ENCODE measurements at regions not wholly inside any gene's neighbourhood (a gene's known extent, or its start where the extent isn't known, plus 50 kb on each side); places are given as distances from the start of the nearest gene placed in this dataset.

- peaks cover 14% of the 10 kb centered on the region for H3K4me1 Mint-ChIP-seq
- H3K9me3 Mint-ChIP-seq = no peaks in the 10 kb centered on the region
- no peaks in the 10 kb centered on the region for H3K36me3 Mint-ChIP-seq (ENCODE audit: low read depth)
- H3K27ac Mint-ChIP-seq = no peak overlapping the region
- TF ChIP-seq, protein P1, sequence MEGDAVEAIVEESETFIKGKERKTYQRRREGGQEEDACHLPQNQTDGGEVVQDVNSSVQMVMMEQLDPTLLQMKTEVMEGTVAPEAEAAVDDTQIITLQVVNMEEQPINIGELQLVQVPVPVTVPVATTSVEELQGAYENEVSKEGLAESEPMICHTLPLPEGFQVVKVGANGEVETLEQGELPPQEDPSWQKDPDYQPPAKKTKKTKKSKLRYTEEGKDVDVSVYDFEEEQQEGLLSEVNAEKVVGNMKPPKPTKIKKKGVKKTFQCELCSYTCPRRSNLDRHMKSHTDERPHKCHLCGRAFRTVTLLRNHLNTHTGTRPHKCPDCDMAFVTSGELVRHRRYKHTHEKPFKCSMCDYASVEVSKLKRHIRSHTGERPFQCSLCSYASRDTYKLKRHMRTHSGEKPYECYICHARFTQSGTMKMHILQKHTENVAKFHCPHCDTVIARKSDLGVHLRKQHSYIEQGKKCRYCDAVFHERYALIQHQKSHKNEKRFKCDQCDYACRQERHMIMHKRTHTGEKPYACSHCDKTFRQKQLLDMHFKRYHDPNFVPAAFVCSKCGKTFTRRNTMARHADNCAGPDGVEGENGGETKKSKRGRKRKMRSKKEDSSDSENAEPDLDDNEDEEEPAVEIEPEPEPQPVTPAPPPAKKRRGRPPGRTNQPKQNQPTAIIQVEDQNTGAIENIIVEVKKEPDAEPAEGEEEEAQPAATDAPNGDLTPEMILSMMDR (IDR thresholded peaks at IDR 0.05) = no peak
- H3K4me3 Mint-ChIP-seq = no peak overlapping the region
- peaks cover 2% of the 10 kb centered on the region for H3K27me3 Mint-ChIP-seq (ENCODE audit: low read depth, poor library complexity)
- DNase-seq = no peak
These were observed 137.6 kb downstream of the COPS8 start for GRCh38 chr2:237223201-237223861.

DNA sequence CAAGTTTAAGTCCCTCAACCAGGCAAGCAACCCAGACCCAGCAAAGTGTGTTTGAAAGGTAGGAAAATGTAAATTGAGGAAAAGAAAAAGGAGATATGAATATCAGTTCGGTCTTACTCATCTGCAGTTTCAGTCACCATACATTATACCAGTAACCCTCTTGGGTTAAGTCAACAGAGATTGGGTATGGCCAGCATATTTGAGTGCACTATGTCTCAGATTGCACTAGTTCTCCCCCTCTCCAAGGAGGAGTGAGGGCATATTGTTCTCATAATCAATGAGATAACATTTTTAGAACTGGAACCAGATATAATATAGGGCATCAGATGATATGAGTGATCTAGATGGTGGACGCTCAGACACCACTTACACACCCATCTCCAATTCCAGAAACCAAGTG, 141.5 kb downstream of the COPS8 start:
- peaks cover 8% of the 10 kb centered on the region for H3K4me1 Mint-ChIP-seq
- H3K4me3 Mint-ChIP-seq = no peak overlapping the region
- TF ChIP-seq, protein P1 (IDR thresholded peaks at IDR 0.05) = no peak
- H3K27ac Mint-ChIP-seq = no peak overlapping the region
- no peaks in the 10 kb centered on the region for H3K36me3 Mint-ChIP-seq (ENCODE audit: low read depth)
- H3K27me3 Mint-ChIP-seq (ENCODE audit: low read depth, poor library complexity) = peaks cover 8% of the 10 kb centered on the region
- no peak for DNase-seq
- H3K9me3 Mint-ChIP-seq = peaks cover 3% of the 10 kb centered on the region

DNA sequence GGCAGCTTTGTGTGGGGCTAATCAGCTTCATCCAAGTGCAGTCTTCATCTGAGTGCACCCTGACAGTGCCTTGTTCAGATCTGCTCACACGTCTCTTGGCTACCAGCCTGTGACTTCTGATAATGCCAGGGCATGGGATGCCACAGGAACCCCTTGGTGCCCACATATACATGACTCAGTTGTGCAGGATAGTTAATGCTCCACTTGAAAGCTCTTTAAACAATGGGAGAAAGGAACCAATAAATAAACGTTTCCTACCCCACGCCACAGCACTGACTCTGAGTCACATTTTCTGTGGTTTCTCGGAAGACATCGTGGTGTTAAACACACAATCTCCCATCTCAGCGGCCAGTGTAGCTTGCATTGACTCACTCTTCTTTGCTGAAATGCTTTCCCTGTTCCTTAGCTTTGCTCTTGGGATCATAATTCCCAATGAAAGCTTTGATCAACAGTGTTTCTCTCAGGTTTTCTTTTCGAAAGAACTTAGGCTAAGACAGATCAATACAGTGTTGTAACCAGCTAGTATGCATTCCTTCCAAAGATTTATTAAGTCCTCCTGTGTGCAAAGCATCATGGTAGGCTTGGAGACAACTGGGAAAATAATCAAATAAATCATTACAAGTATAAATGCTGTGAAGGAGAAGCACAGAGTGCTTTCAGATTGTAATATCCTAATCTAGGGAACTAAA, 142.0 kb downstream of the COPS8 start:
- Mint-ChIP-seq H3K4me3 (no peak overlapping the region), H3K36me3 (ENCODE audit: low read depth) (no peaks in the 10 kb centered on the region), H3K27me3 (ENCODE audit: low read depth, poor library complexity) (peaks cover 8% of the 10 kb centered on the region), H3K9me3 (peaks cover 3% of the 10 kb centered on the region), H3K27ac (no peak overlapping the region), H3K4me1 (peaks cover 5% of the 10 kb centered on the region)
- TF ChIP-seq, protein P1 (IDR thresholded peaks at IDR 0.05) = no peak
- no peak for DNase-seq

DNA sequence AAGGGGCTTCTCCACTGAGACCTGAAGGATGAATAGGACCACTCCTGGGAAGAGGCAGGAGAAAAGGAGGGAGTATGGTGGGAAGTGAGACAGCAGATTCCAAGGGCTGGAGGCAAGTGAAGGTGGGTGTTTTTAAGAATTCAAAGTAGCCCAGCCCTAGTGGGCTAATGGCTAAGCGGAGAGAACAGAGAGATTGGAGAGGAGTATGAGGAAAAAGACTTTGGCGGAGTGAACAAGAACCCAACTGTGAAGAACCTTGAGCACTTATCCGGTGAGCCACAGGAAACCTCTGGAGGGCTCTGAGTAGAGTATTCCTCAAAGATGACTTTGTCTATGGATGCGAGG, 142.6 kb downstream of the COPS8 start:
- TF ChIP-seq, protein P1 (IDR thresholded peaks at IDR 0.05) = no peak
- no peak for DNase-seq
- H3K4me1 Mint-ChIP-seq = no peaks in the 10 kb centered on the region
- H3K27ac Mint-ChIP-seq = no peak overlapping the region
- peaks cover 3% of the 10 kb centered on the region for H3K9me3 Mint-ChIP-seq
- H3K4me3 Mint-ChIP-seq = no peak overlapping the region
- H3K36me3 Mint-ChIP-seq (ENCODE audit: low read depth) = no peaks in the 10 kb centered on the region
- peaks cover 8% of the 10 kb centered on the region for H3K27me3 Mint-ChIP-seq (ENCODE audit: low read depth, poor library complexity)

DNA sequence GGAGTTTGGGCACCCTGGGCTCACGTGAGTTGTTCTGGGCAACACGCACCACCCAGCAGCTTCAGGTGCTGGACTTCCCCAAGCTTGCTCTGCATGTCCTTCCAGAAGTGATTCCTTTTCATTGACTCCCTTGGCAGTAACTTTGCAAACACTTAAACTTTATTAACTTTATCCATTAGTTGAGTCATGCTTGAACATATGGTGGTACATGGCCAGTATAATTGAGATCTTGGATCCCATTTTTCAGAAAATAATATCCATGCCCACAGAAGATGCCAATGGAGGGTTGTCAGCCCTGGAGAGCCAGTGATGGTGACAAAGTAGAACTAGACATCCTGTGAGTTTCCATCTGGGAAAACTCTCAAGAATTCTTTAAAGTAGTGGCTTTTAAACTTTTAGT, 144.2 kb downstream of the COPS8 start:
- TF ChIP-seq, protein P1 (IDR thresholded peaks at IDR 0.05) = no peak
- H3K27me3 Mint-ChIP-seq (ENCODE audit: low read depth, poor library complexity) = peaks cover 8% of the 10 kb centered on the region
- DNase-seq = no peak
- no peak overlapping the region for H3K27ac Mint-ChIP-seq
- H3K9me3 Mint-ChIP-seq = peaks cover 3% of the 10 kb centered on the region
- H3K4me3 Mint-ChIP-seq = no peak overlapping the region
- H3K4me1 Mint-ChIP-seq = no peaks in the 10 kb centered on the region
- no peaks in the 10 kb centered on the region for H3K36me3 Mint-ChIP-seq (ENCODE audit: low read depth)

DNA sequence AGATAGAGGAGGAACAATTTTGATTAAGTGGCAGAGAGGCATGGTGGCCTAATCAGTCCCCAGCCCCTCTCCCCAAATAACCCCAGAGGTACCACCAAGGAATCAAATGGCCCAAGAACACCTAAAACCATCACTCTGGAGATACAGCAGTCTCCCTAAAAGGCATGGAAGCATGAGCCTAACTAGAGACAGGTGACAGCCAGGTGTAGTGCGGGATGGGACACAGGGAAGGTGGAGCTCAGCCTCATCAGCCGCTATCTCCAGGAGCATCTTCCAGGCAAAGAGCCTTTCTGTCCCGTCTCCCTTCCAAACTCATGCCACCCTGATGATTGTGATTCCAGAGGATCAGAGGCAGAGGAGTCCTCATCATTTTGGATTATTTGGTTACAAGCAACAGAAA, 144.7 kb downstream of the COPS8 start:
- TF ChIP-seq, protein P1 (IDR thresholded peaks at IDR 0.05) = no peak
- no peaks in the 10 kb centered on the region for H3K36me3 Mint-ChIP-seq (ENCODE audit: low read depth)
- DNase-seq = no peak
- H3K4me1 Mint-ChIP-seq = no peaks in the 10 kb centered on the region
- H3K4me3 Mint-ChIP-seq = no peak overlapping the region
- H3K9me3 Mint-ChIP-seq = peaks cover 3% of the 10 kb centered on the region
- peaks cover 8% of the 10 kb centered on the region for H3K27me3 Mint-ChIP-seq (ENCODE audit: low read depth, poor library complexity)
- no peak overlapping the region for H3K27ac Mint-ChIP-seq
